IMR-90 (cell line): ENCODE measurements at regions not wholly inside any gene's neighbourhood (a gene's known extent, or its start where the extent isn't known, plus 50 kb on each side); places are given as distances from the start of the nearest gene placed in this dataset.
A peak's percentile ranks its signal among the peaks of the same experiment; 100 is the strongest.

Experiments
- ATAC-seq: fragments of 200-7000 bp; cut with Tn5 transposase; 2 replicates; pipeline ENCODE4 v1.9.1; 2020; ENCODE audit warnings: low read depth, mild to moderate bottlenecking, moderate library complexity
- BruUV-seq: library from RNA; stranded (reverse); fragments of 400-500 nt; replicated peaks from 2 replicates; lab custom pipeline; 2021; lab: Mats Ljungman, UMichigan
- CTCF ChIA-PET: fragments of 300-600 bp; formaldehyde crosslinking; extraction: SDS; loops from one replicate; lab custom pipeline; 2021; ENCODE audit warnings: antibody characterized with exemption; lab: Yijun Ruan, JAX
- POLR2A ChIA-PET: fragments of 300-600 bp; sonication (Branson Sonifier 250); formaldehyde crosslinking; loops from one replicate; lab custom pipeline; 2022; ENCODE audit warnings: antibody characterized with exemption; ENCODE audit not compliant: unreplicated experiment; lab: Charles Lee
- DNase-seq: peaks from one replicate; pipeline ENCODE4 v3.0.0; 2013
- H2AFZ ChIP-seq: replicated peaks from 2 replicates; pipeline ENCODE3; 2013; ENCODE audit warnings: low read length, mild to moderate bottlenecking; ENCODE audit not compliant: poor library complexity
- H2AK5ac ChIP-seq: 2 replicates; pipeline ENCODE4 v1.6.1; 2013; ENCODE audit warnings: low read depth, low read length, inconsistent platforms
- H2AK9ac ChIP-seq: replicated peaks from 2 replicates; pipeline ENCODE3; 2013; ENCODE audit warnings: mild to moderate bottlenecking, low read depth, low read length, moderate library complexity; ENCODE audit not compliant: poor library complexity
- H2BK120ac ChIP-seq: 2 replicates; pipeline ENCODE4 v1.6.1; 2013; ENCODE audit warnings: low read depth, low read length, inconsistent platforms
- H2BK15ac ChIP-seq: 3 replicates; pipeline ENCODE4 v1.6.1; 2013; ENCODE audit warnings: low read depth, low read length, inconsistent platforms
- H2BK20ac ChIP-seq: 2 replicates; pipeline ENCODE4 v1.6.1; 2013; ENCODE audit warnings: low read depth, mild to moderate bottlenecking, inconsistent platforms, low read length, moderate library complexity
- H2BK5ac ChIP-seq: 2 replicates; pipeline ENCODE4 v1.6.1; 2013; ENCODE audit warnings: mild to moderate bottlenecking, low read depth, low read length, inconsistent platforms; ENCODE audit not compliant: poor library complexity, severe bottlenecking
- H3K14ac ChIP-seq: replicated peaks from 2 replicates; pipeline ENCODE4 v1.6.1; 2013; ENCODE audit warnings: low read depth, low read length, inconsistent platforms
- H3K18ac ChIP-seq: 2 replicates; pipeline ENCODE4 v1.6.1; 2013; ENCODE audit warnings: low read depth, low read length, control low read depth
- H3K23ac ChIP-seq: 2 replicates; pipeline ENCODE4 v1.6.1; 2013; ENCODE audit warnings: low read depth, low read length, inconsistent platforms
- H3K27ac ChIP-seq: 2 replicates; pipeline ENCODE4 v1.5.1; 2013; ENCODE audit warnings: mild to moderate bottlenecking, control low read depth, low read length; ENCODE audit not compliant: insufficient read depth
- H3K27me3 ChIP-seq: 2 replicates; pipeline ENCODE4 v1.6.1; 2013; ENCODE audit warnings: low read length; ENCODE audit not compliant: control insufficient read depth, insufficient read depth
- H3K36me3 ChIP-seq: 2 replicates; pipeline ENCODE4 v1.6.1; 2013; ENCODE audit warnings: low read length, mixed read lengths; ENCODE audit not compliant: control insufficient read depth, insufficient read depth
- H3K4ac ChIP-seq: 2 replicates; pipeline ENCODE4 v1.6.1; 2013; ENCODE audit warnings: low read depth, low read length, inconsistent platforms
- H3K4me1 ChIP-seq: 2 replicates; pipeline ENCODE4 v1.6.1; 2013; ENCODE audit warnings: low read length, mixed read lengths; ENCODE audit not compliant: control insufficient read depth, insufficient read depth
- H3K4me2 ChIP-seq: 2 replicates; pipeline ENCODE4 v1.6.1; 2013; ENCODE audit warnings: low read depth, mild to moderate bottlenecking, control low read depth, low read length, moderate library complexity
- H3K4me3 ChIP-seq: 2 replicates; pipeline ENCODE4 v1.5.1; 2013; ENCODE audit warnings: low read depth, mild to moderate bottlenecking, control low read depth, low read length, moderate library complexity; ENCODE audit not compliant: insufficient read depth
- H3K56ac ChIP-seq: 2 replicates; pipeline ENCODE4 v1.6.1; 2013; ENCODE audit warnings: low read length, inconsistent platforms; ENCODE audit not compliant: insufficient read depth; ENCODE audit errors: extremely low read depth
- H3K79me1 ChIP-seq, 2 experiments: 2 replicates each; pipeline ENCODE4 v1.6.1; 2013; ENCODE audit warnings: low read length in 2 of 2, inconsistent platforms in 1 of 2, low read depth in 1 of 2
- H3K9ac ChIP-seq: 2 replicates; pipeline ENCODE4 v1.6.1; 2013; ENCODE audit warnings: low read depth, low read length, control low read depth
- H3K9me1 ChIP-seq: 2 replicates; pipeline ENCODE4 v1.6.1; 2013; ENCODE audit warnings: low read length, inconsistent platforms; ENCODE audit not compliant: insufficient read depth
- H3K9me3 ChIP-seq: 2 replicates; pipeline ENCODE4 v1.6.1; 2013; ENCODE audit warnings: low read length; ENCODE audit not compliant: control insufficient read depth, insufficient read depth
- H4K20me1 ChIP-seq: 2 replicates; pipeline ENCODE4 v1.6.1; 2013; ENCODE audit warnings: low read length, inconsistent platforms; ENCODE audit not compliant: insufficient read depth
- H4K5ac ChIP-seq: 2 replicates; pipeline ENCODE4 v1.6.1; 2013; ENCODE audit warnings: mild to moderate bottlenecking, low read depth, low read length, control low read depth
- H4K8ac ChIP-seq, 2 experiments: 2 replicates each; pipeline ENCODE4 v1.6.1; 2013; ENCODE audit warnings: low read depth in 2 of 2, low read length in 2 of 2, control low read depth in 1 of 2, inconsistent platforms in 1 of 2
- H4K91ac ChIP-seq: 2 replicates; pipeline ENCODE4 v1.6.1; 2013; ENCODE audit warnings: low read depth, low read length, inconsistent platforms; ENCODE audit not compliant: insufficient read depth
- BHLHE40 ChIP-seq: fragments of 150-350 bp; IDR thresholded peaks from 2 replicates; pipeline ENCODE4 v1.6.1; 2016; ENCODE audit warnings: mild to moderate bottlenecking, low read depth, low read length
- CEBPB ChIP-seq: IDR thresholded peaks from 2 replicates; pipeline ENCODE4 v1.6.1; 2012; ENCODE audit warnings: low read depth, low read length, improper control_type of control experiment
- CTCF ChIP-seq: conservative IDR thresholded peaks from 2 replicates; pipeline ENCODE4 v1.5.1; 2012; ENCODE audit warnings: mild to moderate bottlenecking, low read depth, low read length, improper control_type of control experiment
- ELK1 ChIP-seq: fragments of 150-350 bp; IDR thresholded peaks from 2 replicates; pipeline ENCODE4 v1.6.1; 2016; ENCODE audit warnings: low read depth, mild to moderate bottlenecking, low read length, moderate library complexity, borderline replicate concordance
- FOS ChIP-seq: fragments of 150-350 bp; IDR thresholded peaks from 2 replicates; pipeline ENCODE4 v1.6.1; 2016; ENCODE audit warnings: low read depth, low read length
- MAFK ChIP-seq: IDR thresholded peaks from 2 replicates; pipeline ENCODE4 v1.6.1; 2012; ENCODE audit warnings: low read depth, low read length, improper control_type of control experiment
- MAZ ChIP-seq: IDR thresholded peaks from 2 replicates; pipeline ENCODE4 v1.6.1; 2012; ENCODE audit warnings: low read depth, mild to moderate bottlenecking, low read length, improper control_type of control experiment, moderate library complexity, borderline replicate concordance
- MXI1 ChIP-seq: IDR thresholded peaks from 2 replicates; pipeline ENCODE4 v1.6.1; 2012; ENCODE audit warnings: low read depth, mild to moderate bottlenecking, low read length, moderate library complexity, borderline replicate concordance
- NFE2L2 ChIP-seq: fragments of 150-350 bp; IDR thresholded peaks from 2 replicates; pipeline ENCODE4 v1.6.1; 2016; ENCODE audit warnings: low read depth, mild to moderate bottlenecking, low read length
- POLR2A ChIP-seq: IDR thresholded peaks from 2 replicates; pipeline ENCODE4 v1.6.1; 2012; ENCODE audit warnings: mild to moderate bottlenecking, low read depth, low read length
- RAD21 ChIP-seq: IDR thresholded peaks from 2 replicates; pipeline ENCODE4 v1.6.1; 2012; ENCODE audit warnings: low read length, improper control_type of control experiment
- RCOR1 ChIP-seq: IDR thresholded peaks from 2 replicates; pipeline ENCODE4 v1.6.1; 2012; ENCODE audit warnings: mild to moderate bottlenecking, low read length, improper control_type of control experiment; ENCODE audit not compliant: insufficient replicate concordance
- RFX5 ChIP-seq: IDR thresholded peaks from 2 replicates; pipeline ENCODE4 v1.8.0; 2012; ENCODE audit warnings: low read depth, mild to moderate bottlenecking, low read length, moderate library complexity
- SMC3 ChIP-seq: fragments of 150-350 bp; IDR thresholded peaks from 2 replicates; pipeline ENCODE4 v1.6.1; 2016; ENCODE audit warnings: low read depth, mild to moderate bottlenecking, antibody characterized with exemption, low read length, moderate library complexity
- USF2 ChIP-seq: fragments of 150-350 bp; IDR thresholded peaks from 2 replicates; pipeline ENCODE4 v1.6.1; 2017; ENCODE audit warnings: mild to moderate bottlenecking, antibody characterized with exemption, low read length, low read depth
- dilution Hi-C: fragments of 300-500 bp; cut with HindIII; formaldehyde crosslinking; loops from one replicate; pipeline ENCODE4 v1.14.3; 2018; ENCODE audit warnings: low sequenced_read_pairs; ENCODE audit not compliant: unreplicated experiment
- in situ Hi-C: fragments of 300-500 bp; cut with MboI; formaldehyde crosslinking; loops from 3 replicates; pipeline ENCODE4 v1.14.3; 2019; ENCODE audit warnings: low sequenced_read_pairs, inconsistent platforms, mixed read lengths
- intact Hi-C: fragments of 100-400 bp; cut with micrococcal nuclease; formaldehyde crosslinking; loops from 2 replicates; pipeline ENCODE4 v1.10.0; 2022

- intact Hi-C loops (loop anchor here (5.0 kb wide), 1 partner anchor 71 kb away; no protein-coding TSS in a partner anchor), dilution Hi-C loops (no loop called here), in situ Hi-C loops (no loop called here)
- ChIA-PET POLR2A (no interaction called here), CTCF (interaction anchor here (0.7 to 1.0 kb wide), 2 partner anchors 33 to 841 kb away, joined by 3 read pairs; no protein-coding TSS in a partner anchor)
- no peak overlapping the region for H2BK15ac ChIP-seq
- H3K14ac ChIP-seq: no peak overlapping the region
- no peak overlapping the region for H2AFZ ChIP-seq
- no peak overlapping the region for H3K23ac ChIP-seq
- no peaks in the 10 kb centered on the region for H3K27me3 ChIP-seq
- H3K36me3 ChIP-seq: no peaks in the 10 kb centered on the region
- peak overlapping the region; percentile 77 for H2BK5ac ChIP-seq
- no peak overlapping the region for H4K5ac ChIP-seq
- H3K56ac ChIP-seq: no peak overlapping the region
- no peak for ATAC-seq
- H3K4ac ChIP-seq: no peak overlapping the region
- no peaks in the 10 kb centered on the region for H4K20me1 ChIP-seq
- peaks cover 2% of the 10 kb centered on the region; the same call in 1 of the 2 replicates for H3K9me1 ChIP-seq
- TF ChIP-seq RFX5 (no peak), SMC3 (no peak), FOS (no peak), CTCF (no peak), NFE2L2 (no peak), RAD21 (no peak), RCOR1 (no peak), ELK1 (no peak), MAZ (no peak), POLR2A (no peak), USF2 (no peak), MXI1 (no peak), CEBPB (no peak), BHLHE40 (no peak), MAFK (no peak)
- H2AK9ac ChIP-seq: no peak overlapping the region
- H3K4me2 ChIP-seq: no peak overlapping the region
- no peak overlapping the region for H2BK20ac ChIP-seq
- peak; percentile 14 for DNase-seq
- H2BK120ac ChIP-seq: 0 out of 2 replicates have a peak overlapping the region, but pooled peaks have one; percentile 0
- no peak overlapping the region for H3K4me3 ChIP-seq
- BruUV-seq: no TSS peak
- H3K79me1 ChIP-seq: no peaks in the 10 kb centered on the region
- H3K9ac ChIP-seq: no peak overlapping the region
- H4K91ac ChIP-seq: no peak overlapping the region
- no peaks in the 10 kb centered on the region for H3K9me3 ChIP-seq
- H3K4me1 ChIP-seq: peaks cover 1% of the 10 kb centered on the region; the same call in 1 of the 2 replicates
- no peak overlapping the region for H2AK5ac ChIP-seq
- H4K8ac ChIP-seq: no peak overlapping the region
- H3K18ac ChIP-seq: no peak overlapping the region
- H3K27ac ChIP-seq: no peak overlapping the region
Measured at GRCh38 chr4:114088481-114088880, 109.0 kb upstream of the ARSJ start.
